ENCODE measurements at regions not wholly inside any gene's neighbourhood (a gene's known extent, or its start where the extent isn't known, plus 50 kb on each side); places are given as distances from the start of the nearest gene placed in this dataset.

- intact Hi-C loops (cut with DNase I) = no loop called here
- Histone ChIP-seq H3K36me3 (no peaks in the 10 kb centered on the region), H3K9me3 (peaks cover 0 to 6% (median 0%) of the 10 kb centered on the region in 12 donors), H3K27me3 (no peaks in the 10 kb centered on the region), H3K27ac (no peak overlapping the region), H3K4me3 (no peak overlapping the region), H3K4me1 (no peaks in the 10 kb centered on the region)
- DNase-seq (no peak), ATAC-seq (peak in 1 of 4 donors; percentile 57)
- WGBS, 4 donors = 63 to 75% (median 71%) methylated on average over 3 of the region's 3 CpGs
- no peak for TF ChIP-seq POLR2A (IDR thresholded peaks at IDR 0.05)
- no peak for TF ChIP-seq CTCF (IDR thresholded peaks at IDR 0.05)
Observed at GRCh38 chr6:120805276-120805675, 529.0 kb downstream of the TBC1D32 start.

GRCh38 chr6:120804612-120805011 is 529.7 kb downstream of the TBC1D32 start:
- WGBS, 4 donors = 61 to 92% (median 89%) methylated on average over 2 of the region's 2 CpGs
- Histone ChIP-seq H3K4me3 (no peak overlapping the region), H3K27me3 (no peaks in the 10 kb centered on the region), H3K36me3 (no peaks in the 10 kb centered on the region), H3K4me1 (no peaks in the 10 kb centered on the region), H3K9me3 (peaks cover 0 to 6% (median 0%) of the 10 kb centered on the region in 12 donors), H3K27ac (no peak overlapping the region)
- ATAC-seq (no peak), DNase-seq (no peak)
- intact Hi-C loops (cut with DNase I) = no loop called here
- TF ChIP-seq POLR2A (IDR thresholded peaks at IDR 0.05) = no peak

GRCh38 chr6:120786682-120787081 is 547.6 kb downstream of the TBC1D32 start:
- TF ChIP-seq CTCF (IDR thresholded peaks at IDR 0.05) (no peak), POLR2A (IDR thresholded peaks at IDR 0.05) (no peak)
- DNase-seq = no peak
- Histone ChIP-seq H3K27me3 (no peaks in the 10 kb centered on the region), H3K36me3 (no peaks in the 10 kb centered on the region), H3K4me3 (no peak overlapping the region), H3K9me3 (peaks cover 0 to 10% (median 0%) of the 10 kb centered on the region in 12 donors), H3K27ac (no peak overlapping the region), H3K4me1 (no peaks in the 10 kb centered on the region)
- WGBS, 4 donors = 83 to 89% (median 87%) methylated on average over 10 of the region's 10 CpGs
- ATAC-seq = no peak
- intact Hi-C loops (cut with DNase I) = no loop called here

GRCh38 chr6:120786256-120786655 is 548.0 kb downstream of the TBC1D32 start:
- Histone ChIP-seq H3K4me1 (no peaks in the 10 kb centered on the region), H3K27me3 (no peaks in the 10 kb centered on the region), H3K36me3 (no peaks in the 10 kb centered on the region), H3K4me3 (no peak overlapping the region), H3K27ac (no peak overlapping the region), H3K9me3 (peaks cover 0 to 5% (median 0%) of the 10 kb centered on the region in 12 donors)
- WGBS, 4 donors = 79 to 93% (median 84%) methylated on average over 8 of the region's 8 CpGs
- no peak for DNase-seq
- intact Hi-C loops (cut with DNase I) = no loop called here
- no peak for ATAC-seq
- no peak for TF ChIP-seq CTCF (IDR thresholded peaks at IDR 0.05)
- TF ChIP-seq POLR2A (IDR thresholded peaks at IDR 0.05) = no peak

GRCh38 chr6:120785459-120786086 is 548.7 kb downstream of the TBC1D32 start:
- ATAC-seq = peak in 1 of 4 donors; percentile 24
- Histone ChIP-seq H3K36me3 (no peaks in the 10 kb centered on the region), H3K9me3 (peaks cover 0 to 5% (median 0%) of the 10 kb centered on the region in 12 donors), H3K4me1 (no peaks in the 10 kb centered on the region), H3K4me3 (no peak overlapping the region), H3K27ac (no peak overlapping the region), H3K27me3 (no peaks in the 10 kb centered on the region)
- TF ChIP-seq CTCF (IDR thresholded peaks at IDR 0.05) (no peak), POLR2A (IDR thresholded peaks at IDR 0.05) (no peak)
- intact Hi-C loops (cut with DNase I) = no loop called here
- no peak for DNase-seq
- 81 to 90% (median 88%) methylated on average over 6 to 7 of the region's 7 CpGs for WGBS, 4 donors

Measured in heart left ventricle (tissue), 16 donors.